Stomach (tissue), 4 donors: ENCODE measurements at regions not wholly inside any gene's neighbourhood (a gene's known extent, or its start where the extent isn't known, plus 50 kb on each side); places are given as distances from the start of the nearest gene placed in this dataset.

Experiments
- CTCF ChIP-seq, 7 experiments: fragments of 450-650 bp in 4 of 7; fragments of 200-600 bp in 3 of 7; sonication (generic) in 3 of 7; IDR thresholded peaks; one replicate each; pipeline ENCODE4 v1.5.1; 2016 to 2019; ENCODE audit warnings: antibody characterized with exemption in 7 of 7, control low read depth in 2 of 7, mild to moderate bottlenecking in 1 of 7
- EP300 ChIP-seq: sonication (generic); formaldehyde crosslinking; IDR thresholded peaks from one replicate; pipeline ENCODE4 v1.6.1; 2017; ENCODE audit warnings: antibody characterized with exemption
- POLR2A ChIP-seq, 4 donors: fragments of 450-650 bp; IDR thresholded peaks; one replicate each; pipeline ENCODE4 v1.6.1; 2016; ENCODE audit warnings: antibody characterized with exemption in 4 of 4, control low read depth in 2 of 4, mild to moderate bottlenecking in 1 of 4, moderate library complexity in 1 of 4
- POLR2AphosphoS5 ChIP-seq, 3 donors: sonication (generic); formaldehyde crosslinking; IDR thresholded peaks; one replicate each; pipeline ENCODE4 v1.6.1; 2016; ENCODE audit warnings: antibody characterized with exemption in 3 of 3

- TF ChIP-seq CTCF (IDR thresholded peaks at IDR 0.05) (no peak), EP300 (no peak), POLR2A (IDR thresholded peaks at IDR 0.05) (no peak), POLR2AphosphoS5 (IDR thresholded peaks at IDR 0.05) (no peak)
Observed at GRCh38 chrY:7433817-7434809, 522.6 kb upstream of the AMELY start.
